HEK293 (cell line): ENCODE measurements at regions not wholly inside any gene's neighbourhood (a gene's known extent, or its start where the extent isn't known, plus 50 kb on each side); places are given as distances from the start of the nearest gene placed in this dataset.

ENCODE experiments used
- CTCF ChIA-PET: fragments of 350-600 bp; formaldehyde crosslinking; extraction: SDS; loops from one replicate; lab custom pipeline; 2021; ENCODE audit warnings: antibody characterized with exemption; lab: Yijun Ruan, JAX
- POLR2A ChIA-PET: fragments of 300-600 bp; formaldehyde crosslinking; extraction: SDS; loops from one replicate; lab custom pipeline; 2020; ENCODE audit warnings: antibody characterized with exemption, inconsistent platforms; lab: Yijun Ruan, JAX
- H3K27ac ChIP-seq: fragments of 200-500 bp; sonication (Bioruptor generic); 2 replicates; pipeline ENCODE4 v1.5.1; 2014; ENCODE audit warnings: low read depth, low read length, control low read depth, inconsistent platforms; ENCODE audit errors: extremely low read depth
- H3K36me3 ChIP-seq, 2 experiments: fragments of 200-500 bp in 1 of 2; sonication (Bioruptor generic) in 1 of 2; 1 replicate in 1 of 2; 2 replicates in 1 of 2; pipeline ENCODE4 v1.5.1; 2014 to 2017; ENCODE audit warnings: inconsistent platforms in 2 of 2, low read length in 2 of 2; ENCODE audit not compliant: control insufficient read depth in 2 of 2, insufficient read depth in 1 of 2
- H3K4me1 ChIP-seq: fragments of 200-500 bp; sonication (Bioruptor generic); 2 replicates; pipeline ENCODE4 v1.5.1; 2014; ENCODE audit warnings: mild to moderate bottlenecking, low read length, inconsistent platforms; ENCODE audit not compliant: control insufficient read depth, insufficient read depth
- H3K4me3 ChIP-seq: 2 replicates; pipeline ENCODE4 v1.5.1; 2011; ENCODE audit warnings: low read depth, mild to moderate bottlenecking, control low read depth, low read length, moderate library complexity
- H3K9me3 ChIP-seq: fragments of 200-500 bp; sonication (Bioruptor generic); 2 replicates; pipeline ENCODE4 v1.5.1; 2014; ENCODE audit warnings: low read depth, low read length, inconsistent platforms; ENCODE audit not compliant: control insufficient read depth, insufficient read depth
- BCL11B ChIP-seq: fragments of 450-650 bp; formaldehyde crosslinking; IDR thresholded peaks from 2 replicates; pipeline ENCODE4 v1.5.1; 2016; ENCODE audit warnings: low read depth, missing biosample characterization, missing genetic modification characterization
- FEZF1 ChIP-seq: fragments of 450-650 bp; formaldehyde crosslinking; IDR thresholded peaks from 2 replicates; pipeline ENCODE4 v1.5.1; 2016; ENCODE audit warnings: missing biosample characterization, missing genetic modification characterization
- GLIS1 ChIP-seq: fragments of 450-650 bp; formaldehyde crosslinking; IDR thresholded peaks from 2 replicates; pipeline ENCODE4 v1.5.1; 2016; ENCODE audit warnings: missing biosample characterization, missing genetic modification characterization
- MYNN ChIP-seq: fragments of 450-650 bp; formaldehyde crosslinking; IDR thresholded peaks from 2 replicates; pipeline ENCODE4 v1.5.1; 2016; ENCODE audit warnings: missing biosample characterization, missing genetic modification characterization, borderline replicate concordance
- ZNF133 ChIP-seq: fragments of 450-650 bp; formaldehyde crosslinking; IDR thresholded peaks from 2 replicates; pipeline ENCODE4 v1.5.1; 2016; ENCODE audit warnings: missing biosample characterization, missing genetic modification characterization
- ZNF169 ChIP-seq: fragments of 450-650 bp; formaldehyde crosslinking; IDR thresholded peaks from 2 replicates; pipeline ENCODE4 v1.5.1; 2016; ENCODE audit warnings: missing biosample characterization, missing genetic modification characterization
- ZNF311 ChIP-seq: fragments of 450-650 bp; formaldehyde crosslinking; IDR thresholded peaks from 2 replicates; pipeline ENCODE4 v1.5.1; 2017; ENCODE audit warnings: missing biosample characterization, missing genetic modification characterization, borderline replicate concordance
- ZNF324 ChIP-seq: fragments of 450-650 bp; formaldehyde crosslinking; IDR thresholded peaks from 2 replicates; pipeline ENCODE4 v1.5.1; 2016; ENCODE audit warnings: missing biosample characterization, missing genetic modification characterization
- ZNF394 ChIP-seq: fragments of 450-650 bp; formaldehyde crosslinking; IDR thresholded peaks from 2 replicates; pipeline ENCODE4 v1.5.1; 2016; ENCODE audit warnings: missing biosample characterization, missing genetic modification characterization, mild to moderate bottlenecking, moderate library complexity, borderline replicate concordance
- ZNF433 ChIP-seq: fragments of 450-650 bp; formaldehyde crosslinking; IDR thresholded peaks from 2 replicates; pipeline ENCODE4 v1.5.1; 2016; ENCODE audit warnings: missing biosample characterization, missing genetic modification characterization, low read depth
- ZNF521 ChIP-seq: fragments of 450-650 bp; formaldehyde crosslinking; IDR thresholded peaks from 2 replicates; pipeline ENCODE4 v1.5.1; 2017; ENCODE audit warnings: missing biosample characterization, mild to moderate bottlenecking, missing genetic modification characterization
- ZNF624 ChIP-seq: fragments of 450-650 bp; formaldehyde crosslinking; IDR thresholded peaks from 2 replicates; pipeline ENCODE4 v1.5.1; 2017; ENCODE audit warnings: missing biosample characterization, missing genetic modification characterization
- ZNF785 ChIP-seq: fragments of 450-650 bp; formaldehyde crosslinking; IDR thresholded peaks from 2 replicates; pipeline ENCODE4 v1.5.1; 2016; ENCODE audit warnings: missing biosample characterization, missing genetic modification characterization
- TF ChIP-seq, protein P1 (sequence below): fragments of 450-650 bp; formaldehyde crosslinking; IDR thresholded peaks from 2 replicates; pipeline ENCODE4 v1.5.1; 2016; ENCODE audit warnings: missing biosample characterization, missing genetic modification characterization
- TF ChIP-seq, protein P2 (sequence below): fragments of 450-650 bp; formaldehyde crosslinking; IDR thresholded peaks from 2 replicates; pipeline ENCODE4 v1.5.1; 2016; ENCODE audit warnings: missing biosample characterization, missing genetic modification characterization
- TF ChIP-seq, protein P3 (sequence below): fragments of 450-650 bp; formaldehyde crosslinking; optimal IDR thresholded peaks from 2 replicates; pipeline ENCODE3; 2016; ENCODE audit warnings: missing biosample characterization, mild to moderate bottlenecking, missing genetic modification characterization

DNA sequence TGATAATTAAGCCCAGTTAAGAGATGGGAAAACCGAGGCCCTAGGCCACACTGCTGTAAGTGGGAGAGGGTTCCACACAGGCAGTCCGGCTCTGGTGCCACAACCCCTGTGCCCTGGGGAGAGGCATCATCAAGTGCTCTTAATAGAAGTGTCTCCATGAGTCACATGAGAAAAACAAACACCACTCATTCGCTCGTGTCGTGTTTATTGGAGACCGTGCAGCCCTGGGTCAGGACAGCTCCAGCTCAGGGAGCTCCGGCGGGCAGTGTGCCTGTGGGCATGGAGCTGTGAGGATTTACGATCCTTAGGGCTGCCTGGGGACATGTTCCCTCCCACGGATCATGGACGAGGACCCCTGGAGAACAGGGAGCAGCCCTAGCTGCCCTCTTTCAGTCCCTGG, 658.5 kb downstream of the AJAP1 start:
- TF ChIP-seq, protein P1, sequence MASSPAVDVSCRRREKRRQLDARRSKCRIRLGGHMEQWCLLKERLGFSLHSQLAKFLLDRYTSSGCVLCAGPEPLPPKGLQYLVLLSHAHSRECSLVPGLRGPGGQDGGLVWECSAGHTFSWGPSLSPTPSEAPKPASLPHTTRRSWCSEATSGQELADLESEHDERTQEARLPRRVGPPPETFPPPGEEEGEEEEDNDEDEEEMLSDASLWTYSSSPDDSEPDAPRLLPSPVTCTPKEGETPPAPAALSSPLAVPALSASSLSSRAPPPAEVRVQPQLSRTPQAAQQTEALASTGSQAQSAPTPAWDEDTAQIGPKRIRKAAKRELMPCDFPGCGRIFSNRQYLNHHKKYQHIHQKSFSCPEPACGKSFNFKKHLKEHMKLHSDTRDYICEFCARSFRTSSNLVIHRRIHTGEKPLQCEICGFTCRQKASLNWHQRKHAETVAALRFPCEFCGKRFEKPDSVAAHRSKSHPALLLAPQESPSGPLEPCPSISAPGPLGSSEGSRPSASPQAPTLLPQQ (tag by site-specific recombination), result no peak
- TF ChIP-seq ZNF311 (tag by site-specific recombination), result no peak
- TF ChIP-seq ZNF785 (tag by site-specific recombination), result no peak
- TF ChIP-seq, all 188 proteins: peak for 0
- Histone ChIP-seq H3K27ac (no peak overlapping the region), H3K4me3 (no peak overlapping the region), H3K9me3 (no peaks in the 10 kb centered on the region), H3K36me3 (no peaks in the 10 kb centered on the region), H3K4me1 (no peaks in the 10 kb centered on the region)
- CTCF ChIA-PET, result no interaction called here
- POLR2A ChIA-PET, result no interaction called here

DNA sequence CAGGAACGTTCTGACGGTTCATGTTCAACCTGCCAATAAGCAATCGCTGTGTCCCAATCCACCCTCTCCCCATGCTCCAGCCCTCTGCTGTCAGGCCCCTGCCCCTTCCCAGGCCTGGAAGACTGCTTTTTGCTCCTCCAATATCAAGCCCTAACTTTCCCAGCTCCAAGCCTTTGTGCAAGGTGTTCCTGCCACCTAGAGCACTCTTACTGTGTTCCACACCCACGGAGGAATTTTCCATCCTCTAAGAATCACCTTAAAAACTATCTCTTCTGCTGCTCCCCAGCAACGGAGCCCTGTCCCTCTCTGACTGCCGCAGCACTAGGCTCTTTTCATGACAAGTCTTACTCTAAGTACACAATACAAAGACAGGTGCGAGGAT, 657.9 kb downstream of the AJAP1 start:
- Histone ChIP-seq H3K4me3 (no peak overlapping the region), H3K36me3 (no peaks in the 10 kb centered on the region), H3K9me3 (no peaks in the 10 kb centered on the region)
- POLR2A ChIA-PET, result no interaction called here
- CTCF ChIA-PET, result no interaction called here
- TF ChIP-seq ZNF394 (tag by site-specific recombination) (no peak), ZNF624 (tag by site-specific recombination) (no peak), ZNF521 (no peak), ZNF433 (no peak), ZNF324 (tag by site-specific recombination) (no peak), FEZF1 (tag by site-specific recombination) (no peak), BCL11B (tag by site-specific recombination) (no peak), ZNF133 (tag by site-specific recombination) (no peak), MYNN (no peak)
- TF ChIP-seq, protein P2, sequence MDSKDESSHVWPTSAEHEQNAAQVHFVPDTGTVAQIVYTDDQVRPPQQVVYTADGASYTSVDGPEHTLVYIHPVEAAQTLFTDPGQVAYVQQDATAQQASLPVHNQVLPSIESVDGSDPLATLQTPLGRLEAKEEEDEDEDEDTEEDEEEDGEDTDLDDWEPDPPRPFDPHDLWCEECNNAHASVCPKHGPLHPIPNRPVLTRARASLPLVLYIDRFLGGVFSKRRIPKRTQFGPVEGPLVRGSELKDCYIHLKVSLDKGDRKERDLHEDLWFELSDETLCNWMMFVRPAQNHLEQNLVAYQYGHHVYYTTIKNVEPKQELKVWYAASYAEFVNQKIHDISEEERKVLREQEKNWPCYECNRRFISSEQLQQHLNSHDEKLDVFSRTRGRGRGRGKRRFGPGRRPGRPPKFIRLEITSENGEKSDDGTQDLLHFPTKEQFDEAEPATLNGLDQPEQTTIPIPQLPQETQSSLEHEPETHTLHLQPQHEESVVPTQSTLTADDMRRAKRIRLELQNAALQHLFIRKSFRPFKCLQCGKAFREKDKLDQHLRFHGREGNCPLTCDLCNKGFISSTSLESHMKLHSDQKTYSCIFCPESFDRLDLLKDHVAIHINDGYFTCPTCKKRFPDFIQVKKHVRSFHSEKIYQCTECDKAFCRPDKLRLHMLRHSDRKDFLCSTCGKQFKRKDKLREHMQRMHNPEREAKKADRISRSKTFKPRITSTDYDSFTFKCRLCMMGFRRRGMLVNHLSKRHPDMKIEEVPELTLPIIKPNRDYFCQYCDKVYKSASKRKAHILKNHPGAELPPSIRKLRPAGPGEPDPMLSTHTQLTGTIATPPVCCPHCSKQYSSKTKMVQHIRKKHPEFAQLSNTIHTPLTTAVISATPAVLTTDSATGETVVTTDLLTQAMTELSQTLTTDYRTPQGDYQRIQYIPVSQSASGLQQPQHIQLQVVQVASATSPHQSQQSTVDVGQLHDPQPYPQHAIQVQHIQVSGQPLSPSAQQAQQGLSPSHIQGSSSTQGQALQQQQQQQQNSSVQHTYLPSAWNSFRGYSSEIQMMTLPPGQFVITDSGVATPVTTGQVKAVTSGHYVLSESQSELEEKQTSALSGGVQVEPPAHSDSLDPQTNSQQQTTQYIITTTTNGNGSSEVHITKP, result no peak
- TF ChIP-seq, protein P3, sequence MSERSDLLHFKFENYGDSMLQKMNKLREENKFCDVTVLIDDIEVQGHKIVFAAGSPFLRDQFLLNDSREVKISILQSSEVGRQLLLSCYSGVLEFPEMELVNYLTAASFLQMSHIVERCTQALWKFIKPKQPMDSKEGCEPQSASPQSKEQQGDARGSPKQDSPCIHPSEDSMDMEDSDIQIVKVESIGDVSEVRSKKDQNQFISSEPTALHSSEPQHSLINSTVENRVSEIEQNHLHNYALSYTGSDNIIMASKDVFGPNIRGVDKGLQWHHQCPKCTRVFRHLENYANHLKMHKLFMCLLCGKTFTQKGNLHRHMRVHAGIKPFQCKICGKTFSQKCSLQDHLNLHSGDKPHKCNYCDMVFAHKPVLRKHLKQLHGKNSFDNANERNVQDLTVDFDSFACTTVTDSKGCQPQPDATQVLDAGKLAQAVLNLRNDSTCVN (tag by site-specific recombination), result no peak
- TF ChIP-seq, all 188 proteins: peak for 0
- Histone ChIP-seq H3K4me1 (no peaks in the 10 kb centered on the region), H3K27ac (no peak overlapping the region)

DNA sequence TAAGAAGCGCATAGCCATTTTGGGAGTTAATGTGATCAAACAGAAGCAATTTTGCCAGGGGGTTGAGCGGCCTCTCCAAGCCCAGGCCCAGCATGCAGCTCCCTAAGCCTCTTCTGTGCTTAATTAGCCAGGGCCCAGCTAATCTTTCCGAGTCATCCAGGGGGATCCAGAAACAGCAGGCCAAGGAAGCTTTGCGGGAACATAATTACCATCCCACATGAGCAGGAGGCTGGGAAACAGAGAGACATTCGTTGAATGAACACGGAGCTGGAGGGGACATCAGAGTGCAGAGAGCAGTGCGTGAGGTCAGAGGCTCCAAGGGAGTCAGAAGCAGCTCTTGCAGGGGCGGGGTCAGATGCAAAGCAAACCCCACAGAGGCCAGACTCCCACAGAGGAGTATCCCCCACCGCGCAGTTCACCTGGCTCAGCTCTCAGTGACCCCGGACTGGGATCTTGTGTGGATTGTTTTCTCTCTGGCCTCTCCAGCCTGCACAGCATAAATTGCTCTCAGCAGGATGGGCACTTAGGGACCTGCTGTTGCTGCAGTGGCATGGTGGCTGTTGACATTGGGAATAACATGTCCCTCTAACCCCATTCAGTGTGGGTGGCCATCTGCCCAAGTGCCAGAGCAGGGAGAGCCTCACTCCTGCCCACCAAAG, 657.4 kb downstream of the AJAP1 start:
- Histone ChIP-seq H3K36me3 (no peaks in the 10 kb centered on the region), H3K4me3 (no peak overlapping the region), H3K9me3 (no peaks in the 10 kb centered on the region), H3K27ac (no peak overlapping the region)
- CTCF ChIA-PET, result no interaction called here
- TF ChIP-seq GLIS1 (peak; percentile 36; the same call in 1 of the 2 replicates), ZNF169 (tag by site-specific recombination) (no peak)
- TF ChIP-seq, all 188 proteins: peak for 1
- H3K4me1 ChIP-seq, result no peaks in the 10 kb centered on the region
- POLR2A ChIA-PET, result no interaction called here
